ENCODE measurements at regions not wholly inside any gene's neighbourhood (a gene's known extent, or its start where the extent isn't known, plus 50 kb on each side); places are given as distances from the start of the nearest gene placed in this dataset.

DNA sequence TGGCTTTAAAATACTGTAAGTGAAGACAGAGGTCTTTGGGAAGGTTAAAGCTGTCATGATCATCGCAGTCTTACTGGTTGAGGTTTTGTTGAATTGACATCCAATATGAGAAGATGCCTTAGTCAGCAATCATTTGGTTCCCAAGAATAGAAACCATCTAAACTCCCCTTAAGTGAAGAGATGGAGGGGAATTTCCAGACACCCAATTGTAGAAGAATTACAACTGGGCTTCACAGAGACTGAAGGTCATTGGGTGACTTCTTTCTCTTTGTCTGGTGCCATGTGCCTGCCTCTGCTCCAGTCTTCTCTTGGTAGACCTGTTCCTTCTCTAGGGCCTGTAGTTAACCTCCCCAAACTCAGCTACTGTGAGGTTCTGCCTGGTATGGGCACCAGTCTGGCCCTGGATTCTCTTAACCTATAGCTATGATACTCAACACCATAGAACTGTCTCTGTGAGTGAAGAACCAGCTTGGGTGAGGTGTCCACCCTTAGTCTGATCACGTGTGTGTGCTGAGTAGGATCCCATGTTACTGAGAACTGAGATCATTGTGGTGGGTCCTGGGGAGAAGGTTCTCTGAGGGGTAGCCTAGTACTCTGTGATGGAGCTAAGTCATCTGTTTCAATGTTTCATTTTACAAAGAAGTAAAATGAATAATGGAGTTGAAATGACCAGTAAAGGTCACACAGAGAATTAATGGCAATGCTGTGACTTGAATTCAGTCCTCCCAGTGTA is 182.5 kb downstream of the CSNK2A3 start:
- TF ChIP-seq, protein P1, sequence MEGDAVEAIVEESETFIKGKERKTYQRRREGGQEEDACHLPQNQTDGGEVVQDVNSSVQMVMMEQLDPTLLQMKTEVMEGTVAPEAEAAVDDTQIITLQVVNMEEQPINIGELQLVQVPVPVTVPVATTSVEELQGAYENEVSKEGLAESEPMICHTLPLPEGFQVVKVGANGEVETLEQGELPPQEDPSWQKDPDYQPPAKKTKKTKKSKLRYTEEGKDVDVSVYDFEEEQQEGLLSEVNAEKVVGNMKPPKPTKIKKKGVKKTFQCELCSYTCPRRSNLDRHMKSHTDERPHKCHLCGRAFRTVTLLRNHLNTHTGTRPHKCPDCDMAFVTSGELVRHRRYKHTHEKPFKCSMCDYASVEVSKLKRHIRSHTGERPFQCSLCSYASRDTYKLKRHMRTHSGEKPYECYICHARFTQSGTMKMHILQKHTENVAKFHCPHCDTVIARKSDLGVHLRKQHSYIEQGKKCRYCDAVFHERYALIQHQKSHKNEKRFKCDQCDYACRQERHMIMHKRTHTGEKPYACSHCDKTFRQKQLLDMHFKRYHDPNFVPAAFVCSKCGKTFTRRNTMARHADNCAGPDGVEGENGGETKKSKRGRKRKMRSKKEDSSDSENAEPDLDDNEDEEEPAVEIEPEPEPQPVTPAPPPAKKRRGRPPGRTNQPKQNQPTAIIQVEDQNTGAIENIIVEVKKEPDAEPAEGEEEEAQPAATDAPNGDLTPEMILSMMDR (conservative IDR thresholded peaks at IDR 0.05; ENCODE audit: low read depth, low read length), result no peak
- TF ChIP-seq EZH2 (IDR thresholded peaks at IDR 0.05; ENCODE audit: borderline replicate concordance, low read depth, low read length, poor library complexity, severe bottlenecking), result no peak

Measured in A673 (cell line).